GM23338 (cell line): ENCODE measurements at regions not wholly inside any gene's neighbourhood (a gene's known extent, or its start where the extent isn't known, plus 50 kb on each side); places are given as distances from the start of the nearest gene placed in this dataset.

Experiments used
- ATAC-seq: fragments of 200-7000 bp; cut with Tn5 transposase; 3 replicates; pipeline ENCODE4 v1.9.1; 2020
- DNase-seq: peaks from one replicate; pipeline ENCODE4 v3.0.0-alpha.2; 2015; ENCODE audit warnings: low spot score
- H2AFZ ChIP-seq: fragments of 200-600 bp; sonication (generic); 2 replicates; pipeline ENCODE4 v1.8.0; 2016; ENCODE audit warnings: antibody characterized with exemption, mild to moderate bottlenecking, moderate library complexity
- H3F3A ChIP-seq: fragments of 200-600 bp; sonication (generic); replicated peaks from 2 replicates; pipeline ENCODE4 v1.8.0; 2017; ENCODE audit warnings: antibody characterized with exemption, mixed run types, low read depth
- H3K27ac ChIP-seq: fragments of 200-600 bp; sonication (generic); 2 replicates; pipeline ENCODE4 v1.6.1; 2016; ENCODE audit warnings: low read depth
- H3K27me3 ChIP-seq: fragments of 200-600 bp; sonication (generic); 2 replicates; pipeline ENCODE4 v1.8.0; 2016; ENCODE audit warnings: mild to moderate bottlenecking, mixed run types, moderate library complexity; ENCODE audit not compliant: insufficient read depth
- H3K36me3 ChIP-seq: fragments of 200-600 bp; sonication (generic); 2 replicates; pipeline ENCODE4 v1.8.0; 2016; ENCODE audit warnings: mild to moderate bottlenecking; ENCODE audit not compliant: insufficient read depth
- H3K4me1 ChIP-seq: fragments of 200-600 bp; sonication (generic); 2 replicates; pipeline ENCODE4 v1.8.0; 2016; ENCODE audit warnings: mild to moderate bottlenecking, moderate library complexity; ENCODE audit not compliant: insufficient read depth
- H3K4me2 ChIP-seq: fragments of 200-600 bp; sonication (generic); 2 replicates; pipeline ENCODE4 v1.7.1; 2017; ENCODE audit warnings: mixed run types
- H3K4me3 ChIP-seq: fragments of 200-600 bp; sonication (generic); 2 replicates; pipeline ENCODE4 v1.6.1; 2016; ENCODE audit warnings: mixed run types
- H3K79me2 ChIP-seq: fragments of 200-600 bp; sonication (generic); replicated peaks from 2 replicates; pipeline ENCODE4 v1.8.0; 2017; ENCODE audit warnings: mild to moderate bottlenecking; ENCODE audit not compliant: insufficient read depth
- H3K9me2 ChIP-seq: fragments of 200-600 bp; sonication (generic); 2 replicates; pipeline ENCODE4 v1.8.0; 2017; ENCODE audit not compliant: insufficient read depth
- H4K20me1 ChIP-seq: fragments of 200-600 bp; sonication (generic); replicated peaks from 2 replicates; pipeline ENCODE4 v1.8.0; 2017; ENCODE audit warnings: mild to moderate bottlenecking; ENCODE audit not compliant: insufficient read depth
- H3K27ac Mint-ChIP-seq: 2 replicates; pipeline ENCODE4 v1.8.0; 2020; ENCODE audit warnings: inconsistent platforms, mild to moderate bottlenecking, moderate library complexity, mixed read lengths
- H3K27me3 Mint-ChIP-seq: 3 replicates; pipeline ENCODE4 v1.8.0; 2022; ENCODE audit warnings: low read depth, mild to moderate bottlenecking, moderate library complexity, mixed read lengths, inconsistent platforms; ENCODE audit not compliant: insufficient read depth, poor library complexity
- H3K36me3 Mint-ChIP-seq: 3 replicates; pipeline ENCODE4 v1.8.0; 2021; ENCODE audit warnings: low read depth, mild to moderate bottlenecking, inconsistent platforms, moderate library complexity, mixed read lengths
- H3K4me1 Mint-ChIP-seq: 3 replicates; pipeline ENCODE4 v1.8.0; 2020; ENCODE audit warnings: mild to moderate bottlenecking, inconsistent platforms, mixed read lengths
- H3K4me3 Mint-ChIP-seq: 3 replicates; pipeline ENCODE4 v1.8.0; 2021; ENCODE audit warnings: moderate library complexity, mild to moderate bottlenecking, inconsistent platforms, mixed read lengths
- H3K9me3 Mint-ChIP-seq: 3 replicates; pipeline ENCODE4 v1.8.0; 2020; ENCODE audit warnings: moderate library complexity, mild to moderate bottlenecking, inconsistent platforms, mixed read lengths
- CREB1 ChIP-seq: fragments of 250-450 bp; sonication (Bioruptor Pico); IDR thresholded peaks from 2 replicates; pipeline ENCODE4 v1.5.0; 2020; ENCODE audit warnings: low read depth, mild to moderate bottlenecking, moderate library complexity
- POLR2AphosphoS5 ChIP-seq: IDR thresholded peaks from 2 replicates; pipeline ENCODE4 v1.6.1; 2016; ENCODE audit warnings: antibody characterized with exemption, low read depth
- ZNF462 ChIP-seq: fragments of 250-450 bp; sonication (Bioruptor Pico); IDR thresholded peaks from 2 replicates; pipeline ENCODE4 v1.5.0; 2020; ENCODE audit warnings: mild to moderate bottlenecking, moderate library complexity

GRCh38 chr4:78669453-78669852 lies 106.7 kb upstream of the BMP2K start (continued):
- peak; percentile 55; the same call in 1 of the 2 replicates for TF ChIP-seq ZNF462 (CRISPR knock-in tag)

GRCh38 chr4:78671903-78672815 lies 104.0 kb upstream of the BMP2K start:
- Histone ChIP-seq H2AFZ (no peak overlapping the region), H3K4me3 (no peak overlapping the region), H3K79me2 (no peaks in the 10 kb centered on the region), H3F3A (no peaks in the 10 kb centered on the region), H3K27ac (no peak overlapping the region), H3K4me1 (no peaks in the 10 kb centered on the region; the same call in 1 of the 2 replicates), H3K9me2 (peaks cover 14% of the 10 kb centered on the region), H3K36me3 (no peaks in the 10 kb centered on the region), H3K27me3 (no peaks in the 10 kb centered on the region), H3K4me2 (no peak overlapping the region), H4K20me1 (no peaks in the 10 kb centered on the region)
- Mint-ChIP-seq H3K4me1 (peaks cover 4% of the 10 kb centered on the region), H3K9me3 (peaks cover 3% of the 10 kb centered on the region; the same call in 1 of the 3 replicates), H3K4me3 (no peak overlapping the region), H3K27ac (no peak overlapping the region), H3K36me3 (no peaks in the 10 kb centered on the region), H3K27me3 (peaks cover 6% of the 10 kb centered on the region)
- ATAC-seq (no peak), DNase-seq (no peak)
- TF ChIP-seq CREB1 (CRISPR knock-in tag) (no peak), POLR2AphosphoS5 (no peak)
